ENCODE measurements at regions not wholly inside any gene's neighbourhood (a gene's known extent, or its start where the extent isn't known, plus 50 kb on each side); places are given as distances from the start of the nearest gene placed in this dataset.

DNA sequence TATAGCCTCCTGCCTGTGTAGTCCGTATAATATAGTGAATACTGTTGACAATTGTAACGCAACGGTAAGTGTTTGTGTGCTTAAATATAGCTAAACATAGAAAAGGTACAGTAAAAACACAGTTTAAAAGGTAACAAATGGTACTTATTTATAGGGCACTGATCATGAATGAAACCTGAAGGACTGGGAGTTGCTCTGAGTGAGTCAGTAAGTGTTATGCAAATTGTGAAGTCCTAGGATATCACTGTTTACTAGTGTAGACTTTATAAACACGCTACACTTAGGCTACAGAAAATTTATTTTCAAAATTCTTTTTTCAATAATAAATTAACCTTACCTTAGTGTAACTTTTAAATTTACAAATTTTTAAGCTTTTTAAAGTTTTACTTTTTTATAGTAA, 1090.1 kb downstream of the CDH9 start:
- ChIA-PET SMC1A (ENCODE audit: uncharacterized antibody, unreplicated experiment) (interaction anchor here (0.6 kb wide), 1 partner anchor 1242 kb away, joined by 3 read pairs; no protein-coding TSS in a partner anchor), POLR2A (no interaction called here), RAD21 (ENCODE audit: unreplicated experiment) (no interaction called here), CTCF (no interaction called here)
- FAIRE-seq (no peak), ATAC-seq (no peak), DNase-seq (ENCODE audit: low read depth, low spot score) (no peak)
- 72% methylated on average over 4 of the region's 4 CpGs for WGBS (ENCODE audit: insufficient coverage, insufficient replicate concordance, low lambda C conversion rate, missing lambda C conversion rate)
- H3K9ac ChIP-seq (ENCODE audit: control insufficient read depth, insufficient read depth, low read length), result no peak overlapping the region
- H3K27ac ChIP-seq (ENCODE audit: control insufficient read depth, insufficient read depth), result no peak overlapping the region
- H3K36me3 ChIP-seq (ENCODE audit: control insufficient read depth in 2 of 2, insufficient read depth in 2 of 2, low read length in 1 of 2), result no peaks in the 10 kb centered on the region
- no peaks in the 10 kb centered on the region for H3K4me1 ChIP-seq (ENCODE audit: control insufficient read depth, insufficient read depth, low read length)
- H3K79me2 ChIP-seq (ENCODE audit: control insufficient read depth, insufficient read depth, low read length), result no peaks in the 10 kb centered on the region
- H3K27me3 ChIP-seq (replicated peaks in 1 of 2; ENCODE audit: control insufficient read depth in 2 of 2, insufficient read depth in 2 of 2, low read length in 1 of 2), result no peaks in the 10 kb centered on the region
- TF ChIP-seq RAD51 (IDR thresholded peaks at IDR 0.05), result no peak
- no peak for TF ChIP-seq SMARCA5 (IDR thresholded peaks at IDR 0.05)
- TF ChIP-seq, protein P1, sequence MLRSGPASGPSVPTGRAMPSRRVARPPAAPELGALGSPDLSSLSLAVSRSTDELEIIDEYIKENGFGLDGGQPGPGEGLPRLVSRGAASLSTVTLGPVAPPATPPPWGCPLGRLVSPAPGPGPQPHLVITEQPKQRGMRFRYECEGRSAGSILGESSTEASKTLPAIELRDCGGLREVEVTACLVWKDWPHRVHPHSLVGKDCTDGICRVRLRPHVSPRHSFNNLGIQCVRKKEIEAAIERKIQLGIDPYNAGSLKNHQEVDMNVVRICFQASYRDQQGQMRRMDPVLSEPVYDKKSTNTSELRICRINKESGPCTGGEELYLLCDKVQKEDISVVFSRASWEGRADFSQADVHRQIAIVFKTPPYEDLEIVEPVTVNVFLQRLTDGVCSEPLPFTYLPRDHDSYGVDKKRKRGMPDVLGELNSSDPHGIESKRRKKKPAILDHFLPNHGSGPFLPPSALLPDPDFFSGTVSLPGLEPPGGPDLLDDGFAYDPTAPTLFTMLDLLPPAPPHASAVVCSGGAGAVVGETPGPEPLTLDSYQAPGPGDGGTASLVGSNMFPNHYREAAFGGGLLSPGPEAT (IDR thresholded peaks at IDR 0.05; ENCODE audit: low read depth), result no peak
- TF ChIP-seq SIN3A (IDR thresholded peaks at IDR 0.05; ENCODE audit: low read depth, low read length), result no peak
- no peak for TF ChIP-seq MTA3 (IDR thresholded peaks at IDR 0.05; ENCODE audit: borderline replicate concordance, low read length)
- no peak for TF ChIP-seq MYB (IDR thresholded peaks at IDR 0.05; ENCODE audit: borderline replicate concordance, low read depth, low read length)
- no peak for TF ChIP-seq ZBTB40 (IDR thresholded peaks at IDR 0.05; ENCODE audit: borderline replicate concordance)
- TF ChIP-seq, protein P2, sequence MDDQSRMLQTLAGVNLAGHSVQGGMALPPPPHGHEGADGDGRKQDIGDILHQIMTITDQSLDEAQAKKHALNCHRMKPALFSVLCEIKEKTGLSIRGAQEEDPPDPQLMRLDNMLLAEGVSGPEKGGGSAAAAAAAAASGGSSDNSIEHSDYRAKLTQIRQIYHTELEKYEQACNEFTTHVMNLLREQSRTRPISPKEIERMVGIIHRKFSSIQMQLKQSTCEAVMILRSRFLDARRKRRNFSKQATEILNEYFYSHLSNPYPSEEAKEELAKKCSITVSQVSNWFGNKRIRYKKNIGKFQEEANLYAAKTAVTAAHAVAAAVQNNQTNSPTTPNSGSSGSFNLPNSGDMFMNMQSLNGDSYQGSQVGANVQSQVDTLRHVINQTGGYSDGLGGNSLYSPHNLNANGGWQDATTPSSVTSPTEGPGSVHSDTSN (IDR thresholded peaks at IDR 0.05; ENCODE audit: insufficient replicate concordance, low read depth, low read length), result no peak
- TF ChIP-seq JUND (IDR thresholded peaks at IDR 0.05; ENCODE audit: low read depth, low read length), result no peak
- no peak for TF ChIP-seq PAX8 (IDR thresholded peaks at IDR 0.05)
- no peak for TF ChIP-seq ATF7 (IDR thresholded peaks at IDR 0.05; ENCODE audit: low read depth)
- TF ChIP-seq LARP7 (IDR thresholded peaks at IDR 0.05), result no peak
- TF ChIP-seq SMAD5 (IDR thresholded peaks at IDR 0.05; ENCODE audit: low read depth), result no peak
- TF ChIP-seq TARDBP (IDR thresholded peaks at IDR 0.05; ENCODE audit: borderline replicate concordance), result no peak
- no peak for TF ChIP-seq NFYA (IDR thresholded peaks at IDR 0.05; ENCODE audit: borderline replicate concordance, low read depth, low read length)
- TF ChIP-seq HDAC6 (IDR thresholded peaks at IDR 0.05; ENCODE audit: unreplicated experiment), result no peak
- TF ChIP-seq CHD2 (IDR thresholded peaks at IDR 0.05; ENCODE audit: borderline replicate concordance, low read depth, low read length), result no peak
- TF ChIP-seq SMC3 (IDR thresholded peaks at IDR 0.05; ENCODE audit: borderline replicate concordance, low read length), result no peak
- no peak for TF ChIP-seq RB1 (IDR thresholded peaks at IDR 0.05; ENCODE audit: borderline replicate concordance)
- no peak overlapping the region for H3K4me2 ChIP-seq (ENCODE audit: control insufficient read depth, insufficient read depth)
- H3K4me3 ChIP-seq, result no peak overlapping the region
- no peak overlapping the region for H2AFZ ChIP-seq (ENCODE audit: control insufficient read depth, low read depth, low read length)
- no peaks in the 10 kb centered on the region for H4K20me1 ChIP-seq (ENCODE audit: control insufficient read depth, insufficient read depth)
- intact Hi-C loops (cut with micrococcal nuclease; ENCODE audit: unreplicated experiment) (no loop called here), in situ Hi-C loops (cut with MboI) (no loop called here)
- no TSS peak for BruUV-seq (replicated peaks)
- no peaks in the 10 kb centered on the region for H3K9me3 ChIP-seq (replicated peaks; ENCODE audit: control insufficient read depth, insufficient read depth, low read length)
